ENCODE measurements at regions not wholly inside any gene's neighbourhood (a gene's known extent, or its start where the extent isn't known, plus 50 kb on each side); places are given as distances from the start of the nearest gene placed in this dataset.

DNA sequence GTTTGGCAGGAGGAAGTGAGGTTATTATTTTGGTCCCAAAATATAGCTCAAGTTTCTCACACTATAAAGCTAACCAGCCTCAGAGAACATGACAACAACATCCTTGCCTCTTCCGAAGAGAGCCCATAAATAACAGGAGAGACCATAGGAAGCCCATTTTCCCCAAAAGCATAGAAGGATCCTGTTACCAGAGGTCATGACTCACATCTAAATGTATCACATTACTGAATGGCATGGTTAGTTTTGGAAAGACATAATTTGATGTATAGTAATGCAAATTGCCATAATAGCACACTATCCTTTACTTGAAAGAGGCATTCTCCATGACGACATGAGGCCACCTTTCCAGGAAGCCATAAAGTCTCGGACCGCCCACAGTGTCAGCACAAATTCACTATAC is 238.8 kb upstream of the GRIA3 start:
- TF ChIP-seq CTCF (IDR thresholded peaks at IDR 0.05; ENCODE audit: borderline replicate concordance, extremely low read depth, low read length, poor library complexity, severe bottlenecking) (no peak), EZH2 (IDR thresholded peaks at IDR 0.05; ENCODE audit: borderline replicate concordance, low read depth, low read length, severe bottlenecking) (no peak)

Measured in DND-41 (cell line).